ENCODE measurements at regions not wholly inside any gene's neighbourhood (a gene's known extent, or its start where the extent isn't known, plus 50 kb on each side); places are given as distances from the start of the nearest gene placed in this dataset.
A peak's percentile ranks its signal among the peaks of the same experiment; 100 is the strongest.

GRCh38 chr22:49330421-49331222 lies 497.1 kb downstream of the BRD1 start:
- ChIA-PET CTCF (no interaction called here), POLR2A (no interaction called here)
- DNase-seq, result no peak
- H3K9me3 Mint-ChIP-seq, result peaks cover 3 to 8% (median 7%) of the 10 kb centered on the region in 5 donors
- H3K27me3 ChIP-seq (ENCODE audit: insufficient read depth, low read length, poor library complexity, severe bottlenecking), result no peaks in the 10 kb centered on the region
- H3K27ac Mint-ChIP-seq, result no peak overlapping the region
- H3K4me3 ChIP-seq (ENCODE audit: low read length), result no peak overlapping the region
- H3K9me3 ChIP-seq (ENCODE audit: low read length), result no peaks in the 10 kb centered on the region
- H3K4me1 Mint-ChIP-seq, result no peaks in the 10 kb centered on the region
- H3K27me3 Mint-ChIP-seq, result peaks cover 3 to 18% of the 10 kb centered on the region in 2 donors
- H3K36me3 ChIP-seq (ENCODE audit: insufficient read depth, low read length), result no peaks in the 10 kb centered on the region
- H3K4me3 Mint-ChIP-seq, result no peak overlapping the region
- no peak overlapping the region for H3K27ac ChIP-seq (ENCODE audit: low read depth, low read length)
- no peaks in the 10 kb centered on the region for H3K36me3 Mint-ChIP-seq
- H3K4me1 ChIP-seq (ENCODE audit: insufficient read depth, low read length), result no peaks in the 10 kb centered on the region

- Mint-ChIP-seq H3K27me3 (peaks cover 4 to 21% of the 10 kb centered on the region in 2 donors), H3K4me1 (no peaks in the 10 kb centered on the region), H3K36me3 (no peaks in the 10 kb centered on the region), H3K27ac (no peak overlapping the region), H3K4me3 (no peak overlapping the region), H3K9me3 (peaks cover 3 to 8% (median 7%) of the 10 kb centered on the region in 5 donors)
- ChIA-PET POLR2A (no interaction called here), CTCF (no interaction called here)
- no peak for DNase-seq
- Histone ChIP-seq H3K27me3 (ENCODE audit: insufficient read depth, low read length, poor library complexity, severe bottlenecking) (no peaks in the 10 kb centered on the region), H3K27ac (ENCODE audit: low read depth, low read length) (no peak overlapping the region), H3K4me3 (ENCODE audit: low read length) (no peak overlapping the region), H3K4me1 (ENCODE audit: insufficient read depth, low read length) (no peaks in the 10 kb centered on the region), H3K9me3 (ENCODE audit: low read length) (no peaks in the 10 kb centered on the region), H3K36me3 (ENCODE audit: insufficient read depth, low read length) (no peaks in the 10 kb centered on the region)
These were observed 498.0 kb downstream of the BRD1 start for GRCh38 chr22:49329636-49330035.

- no peak overlapping the region for H3K27ac Mint-ChIP-seq
- ChIA-PET POLR2A (no interaction called here), CTCF (no interaction called here)
- Histone ChIP-seq H3K4me3 (ENCODE audit: low read length) (no peak overlapping the region), H3K36me3 (ENCODE audit: insufficient read depth, low read length) (no peaks in the 10 kb centered on the region), H3K4me1 (ENCODE audit: insufficient read depth, low read length) (no peaks in the 10 kb centered on the region), H3K27me3 (ENCODE audit: insufficient read depth, low read length, poor library complexity, severe bottlenecking) (no peaks in the 10 kb centered on the region), H3K27ac (ENCODE audit: low read depth, low read length) (no peak overlapping the region), H3K9me3 (ENCODE audit: low read length) (no peaks in the 10 kb centered on the region)
- peaks cover 4 to 21% of the 10 kb centered on the region in 2 donors for H3K27me3 Mint-ChIP-seq
- no peak for DNase-seq
- no peaks in the 10 kb centered on the region for H3K36me3 Mint-ChIP-seq
- peaks cover 3 to 8% (median 7%) of the 10 kb centered on the region in 5 donors for H3K9me3 Mint-ChIP-seq
- no peaks in the 10 kb centered on the region for H3K4me1 Mint-ChIP-seq
- H3K4me3 Mint-ChIP-seq, result no peak overlapping the region
These were observed 498.9 kb downstream of the BRD1 start for GRCh38 chr22:49328630-49329405.

- no peaks in the 10 kb centered on the region for H3K36me3 ChIP-seq (ENCODE audit: insufficient read depth, low read length)
- CTCF ChIA-PET, result no interaction called here
- POLR2A ChIA-PET, result no interaction called here
- Mint-ChIP-seq H3K36me3 (no peaks in the 10 kb centered on the region), H3K4me1 (no peaks in the 10 kb centered on the region), H3K27ac (no peak overlapping the region), H3K27me3 (peaks cover 8 to 25% of the 10 kb centered on the region in 2 donors), H3K4me3 (no peak overlapping the region), H3K9me3 (peaks cover 3 to 8% (median 7%) of the 10 kb centered on the region in 5 donors)
- no peak overlapping the region for H3K4me3 ChIP-seq (ENCODE audit: low read length)
- no peak overlapping the region for H3K27ac ChIP-seq (ENCODE audit: low read depth, low read length)
- no peaks in the 10 kb centered on the region for H3K9me3 ChIP-seq (ENCODE audit: low read length)
- DNase-seq, result no peak
- no peaks in the 10 kb centered on the region for H3K4me1 ChIP-seq (ENCODE audit: insufficient read depth, low read length)
- H3K27me3 ChIP-seq (ENCODE audit: insufficient read depth, low read length, poor library complexity, severe bottlenecking), result no peaks in the 10 kb centered on the region
These were observed 499.6 kb downstream of the BRD1 start for GRCh38 chr22:49328118-49328475.

GRCh38 chr22:49327411-49328117 lies 500.1 kb downstream of the BRD1 start:
- no peak for DNase-seq
- CTCF ChIA-PET, result no interaction called here
- Mint-ChIP-seq H3K27me3 (peaks cover 12 to 29% of the 10 kb centered on the region in 2 donors), H3K36me3 (no peaks in the 10 kb centered on the region), H3K27ac (no peak overlapping the region), H3K4me1 (no peaks in the 10 kb centered on the region), H3K9me3 (peaks cover 3 to 8% (median 7%) of the 10 kb centered on the region in 5 donors), H3K4me3 (no peak overlapping the region)
- Histone ChIP-seq H3K9me3 (ENCODE audit: low read length) (no peaks in the 10 kb centered on the region), H3K36me3 (ENCODE audit: insufficient read depth, low read length) (no peaks in the 10 kb centered on the region), H3K4me3 (ENCODE audit: low read length) (no peak overlapping the region), H3K4me1 (ENCODE audit: insufficient read depth, low read length) (no peaks in the 10 kb centered on the region), H3K27me3 (ENCODE audit: insufficient read depth, low read length, poor library complexity, severe bottlenecking) (no peaks in the 10 kb centered on the region), H3K27ac (ENCODE audit: low read depth, low read length) (no peak overlapping the region)
- POLR2A ChIA-PET, result no interaction called here

- Histone ChIP-seq H3K4me1 (ENCODE audit: insufficient read depth, low read length) (no peaks in the 10 kb centered on the region), H3K4me3 (ENCODE audit: low read length) (no peak overlapping the region), H3K27ac (ENCODE audit: low read depth, low read length) (no peak overlapping the region), H3K36me3 (ENCODE audit: insufficient read depth, low read length) (no peaks in the 10 kb centered on the region), H3K9me3 (ENCODE audit: low read length) (no peaks in the 10 kb centered on the region), H3K27me3 (ENCODE audit: insufficient read depth, low read length, poor library complexity, severe bottlenecking) (no peaks in the 10 kb centered on the region)
- Mint-ChIP-seq H3K27ac (no peak overlapping the region), H3K9me3 (peaks cover 3 to 8% (median 7%) of the 10 kb centered on the region in 5 donors), H3K27me3 (peaks cover 19 to 37% of the 10 kb centered on the region in 2 donors), H3K4me1 (no peaks in the 10 kb centered on the region), H3K4me3 (no peak overlapping the region), H3K36me3 (no peaks in the 10 kb centered on the region)
- CTCF ChIA-PET, result no interaction called here
- POLR2A ChIA-PET, result no interaction called here
- no peak for DNase-seq
These were observed 501.1 kb downstream of the BRD1 start for GRCh38 chr22:49326558-49326957.

- Mint-ChIP-seq H3K4me3 (peak overlapping the region in 1 of 7 donors; percentile 20), H3K4me1 (no peaks in the 10 kb centered on the region), H3K9me3 (peaks cover 3 to 8% (median 7%) of the 10 kb centered on the region in 5 donors), H3K27me3 (peaks cover 19 to 37% of the 10 kb centered on the region in 2 donors), H3K27ac (peak overlapping the region in 1 of 8 donors; percentile 52), H3K36me3 (no peaks in the 10 kb centered on the region)
- Histone ChIP-seq H3K36me3 (ENCODE audit: insufficient read depth, low read length) (no peaks in the 10 kb centered on the region), H3K27me3 (ENCODE audit: insufficient read depth, low read length, poor library complexity, severe bottlenecking) (no peaks in the 10 kb centered on the region), H3K27ac (ENCODE audit: low read depth, low read length) (no peak overlapping the region), H3K4me1 (ENCODE audit: insufficient read depth, low read length) (no peaks in the 10 kb centered on the region), H3K9me3 (ENCODE audit: low read length) (no peaks in the 10 kb centered on the region), H3K4me3 (ENCODE audit: low read length) (no peak overlapping the region)
- CTCF ChIA-PET, result no interaction called here
- DNase-seq, result no peak
- POLR2A ChIA-PET, result no interaction called here
These were observed 501.9 kb downstream of the BRD1 start for GRCh38 chr22:49325531-49326395.

Data from CD8-positive, alpha-beta memory T cell (primary cell).